ENCODE measurements at regions not wholly inside any gene's neighbourhood (a gene's known extent, or its start where the extent isn't known, plus 50 kb on each side); places are given as distances from the start of the nearest gene placed in this dataset.

DNA sequence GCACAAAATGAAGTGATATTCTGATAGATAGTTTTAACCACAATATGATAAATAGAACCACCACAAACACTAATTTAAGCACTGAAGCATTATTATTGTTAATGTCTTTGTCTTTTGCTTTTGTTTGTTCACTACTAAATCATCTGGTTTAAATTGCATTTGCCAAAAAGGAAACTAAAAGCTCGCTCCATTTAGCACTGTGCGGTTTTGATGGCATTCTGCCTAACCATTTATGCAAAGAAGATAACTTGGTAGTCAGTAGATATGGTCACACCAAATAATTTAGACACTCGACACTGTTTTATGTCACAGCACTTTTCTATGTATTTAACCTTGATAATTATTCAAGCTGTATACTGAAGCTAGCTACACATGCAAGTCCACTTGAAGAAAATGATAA lies 849.8 kb upstream of the CDH6 start:
- no peak overlapping the region for H2AK5ac ChIP-seq (ENCODE audit: low read length, severe bottlenecking)
- 95% methylated on average over 2 of the region's 3 CpGs for WGBS

DNA sequence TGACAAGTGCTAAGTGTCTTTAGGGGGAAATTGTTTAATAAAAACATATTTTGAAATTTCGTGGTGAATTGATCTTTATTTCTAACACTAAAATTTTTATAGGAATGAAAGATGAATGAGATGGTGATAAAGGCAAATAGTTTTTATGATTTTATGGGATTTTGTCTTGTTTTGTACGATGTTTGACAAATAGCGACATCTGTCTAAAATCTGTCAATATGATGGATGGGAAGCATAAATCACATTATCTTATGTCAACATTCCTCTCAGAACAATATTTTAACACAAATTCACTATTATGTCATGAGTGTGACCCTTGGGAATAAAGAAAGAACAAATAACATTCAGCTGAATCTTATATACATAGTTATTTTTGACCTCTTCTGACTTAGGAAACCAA lies 852.0 kb upstream of the CDH6 start:
- no peak for DNase-seq
- no peak overlapping the region for H3K4me3 ChIP-seq (ENCODE audit: insufficient read depth in 1 of 2, low read depth in 1 of 2, low read length in 2 of 2)
- H3K4ac ChIP-seq (ENCODE audit: low read depth in 1 of 2, low read length in 2 of 2), result no peak overlapping the region
- no peak overlapping the region for H2AFZ ChIP-seq (ENCODE audit: low read depth, low read length)
- H2BK12ac ChIP-seq (ENCODE audit: low read length in 2 of 2), result no peak overlapping the region
- H2BK5ac ChIP-seq (ENCODE audit: low read depth, low read length, poor library complexity, severe bottlenecking), result no peak overlapping the region
- H3K9ac ChIP-seq (ENCODE audit: low read length), result no peak overlapping the region
- H3K27me3 ChIP-seq (ENCODE audit: control insufficient read depth in 1 of 2, insufficient read depth in 1 of 2, low read length in 2 of 2), result no peaks in the 10 kb centered on the region
- H3K4me1 ChIP-seq (ENCODE audit: control insufficient read depth, insufficient read depth, low read depth, low read length), result no peaks in the 10 kb centered on the region
- no peak overlapping the region for H2BK15ac ChIP-seq (ENCODE audit: low read depth, poor library complexity, severe bottlenecking)
- H2AK5ac ChIP-seq (ENCODE audit: low read length, severe bottlenecking), result no peak overlapping the region
- no peaks in the 10 kb centered on the region for H3K36me3 ChIP-seq (ENCODE audit: control insufficient read depth in 1 of 2, insufficient read depth in 2 of 2, low read depth in 1 of 2, low read length in 2 of 2)
- H4K91ac ChIP-seq (ENCODE audit: low read length), result no peak overlapping the region
- no peak overlapping the region for H3K27ac ChIP-seq (ENCODE audit: low read length, poor library complexity, severe bottlenecking)
- H3K9me3 ChIP-seq (ENCODE audit: control insufficient read depth, low read length), result peaks cover 18% of the 10 kb centered on the region
- H4K8ac ChIP-seq (ENCODE audit: low read length), result no peak overlapping the region
- no peak overlapping the region for H3K18ac ChIP-seq (ENCODE audit: low read depth in 1 of 2, low read length in 2 of 2)
- no peaks in the 10 kb centered on the region for H3K79me1 ChIP-seq (replicated peaks; ENCODE audit: low read length, poor library complexity, severe bottlenecking)
- H3K23ac ChIP-seq (ENCODE audit: low read length in 2 of 2), result no peak overlapping the region
- no peak overlapping the region for H3K4me2 ChIP-seq (ENCODE audit: low read length, poor library complexity, severe bottlenecking)
- WGBS, result 92% methylated on average over 2 of the region's 3 CpGs
- H2BK120ac ChIP-seq (ENCODE audit: low read depth, low read length), result no peak overlapping the region
- no peak overlapping the region for H3K14ac ChIP-seq (ENCODE audit: low read length in 2 of 2)

More for the DNA sequence above, 849.8 kb upstream of the CDH6 start:
- H3K4me3 ChIP-seq (ENCODE audit: insufficient read depth in 1 of 2, low read depth in 1 of 2, low read length in 2 of 2), result no peak overlapping the region
- no peaks in the 10 kb centered on the region for H3K4me1 ChIP-seq (ENCODE audit: control insufficient read depth, insufficient read depth, low read depth, low read length)
- no peak overlapping the region for H2BK12ac ChIP-seq (ENCODE audit: low read length in 2 of 2)
- H3K23ac ChIP-seq (ENCODE audit: low read length in 2 of 2), result no peak overlapping the region
- H3K36me3 ChIP-seq (ENCODE audit: control insufficient read depth in 1 of 2, insufficient read depth in 2 of 2, low read depth in 1 of 2, low read length in 2 of 2), result no peaks in the 10 kb centered on the region
- no peak overlapping the region for H2BK15ac ChIP-seq (ENCODE audit: low read depth, poor library complexity, severe bottlenecking)
- H3K9ac ChIP-seq (ENCODE audit: low read length), result no peak overlapping the region
- no peaks in the 10 kb centered on the region for H3K79me1 ChIP-seq (replicated peaks; ENCODE audit: low read length, poor library complexity, severe bottlenecking)
- no peak overlapping the region for H3K14ac ChIP-seq (ENCODE audit: low read length in 2 of 2)
- H3K4ac ChIP-seq (ENCODE audit: low read depth in 1 of 2, low read length in 2 of 2), result no peak overlapping the region
- no peak overlapping the region for H2AFZ ChIP-seq (ENCODE audit: low read depth, low read length)
- H4K8ac ChIP-seq (ENCODE audit: low read length), result no peak overlapping the region
- H3K18ac ChIP-seq (ENCODE audit: low read depth in 1 of 2, low read length in 2 of 2), result no peak overlapping the region
- H4K91ac ChIP-seq (ENCODE audit: low read length), result no peak overlapping the region
- no peak overlapping the region for H3K4me2 ChIP-seq (ENCODE audit: low read length, poor library complexity, severe bottlenecking)
- no peak overlapping the region for H2BK5ac ChIP-seq (ENCODE audit: low read depth, low read length, poor library complexity, severe bottlenecking)
- H3K9me3 ChIP-seq (ENCODE audit: control insufficient read depth, low read length), result peaks cover 25% of the 10 kb centered on the region
- no peaks in the 10 kb centered on the region for H3K27me3 ChIP-seq (ENCODE audit: control insufficient read depth in 1 of 2, insufficient read depth in 1 of 2, low read length in 2 of 2)
- peak; percentile 7 for DNase-seq
- no peak overlapping the region for H3K27ac ChIP-seq (ENCODE audit: low read length, poor library complexity, severe bottlenecking)
- no peak overlapping the region for H2BK120ac ChIP-seq (ENCODE audit: low read depth, low read length)

GRCh38 chr5:30337084-30337573 lies 856.4 kb upstream of the CDH6 start:
- Histone ChIP-seq H3K27me3 (ENCODE audit: control insufficient read depth in 1 of 2, insufficient read depth in 1 of 2, low read length in 2 of 2) (no peaks in the 10 kb centered on the region), H2BK15ac (ENCODE audit: low read depth, poor library complexity, severe bottlenecking) (no peak overlapping the region), H2BK5ac (ENCODE audit: low read depth, low read length, poor library complexity, severe bottlenecking) (no peak overlapping the region), H3K9me3 (ENCODE audit: control insufficient read depth, low read length) (peaks cover 3% of the 10 kb centered on the region), H2BK120ac (ENCODE audit: low read depth, low read length) (no peak overlapping the region), H3K23ac (ENCODE audit: low read length in 2 of 2) (no peak overlapping the region), H3K4ac (ENCODE audit: low read depth in 1 of 2, low read length in 2 of 2) (no peak overlapping the region), H2AK5ac (ENCODE audit: low read length, severe bottlenecking) (no peak overlapping the region), H2BK12ac (ENCODE audit: low read length in 2 of 2) (no peak overlapping the region), H4K91ac (ENCODE audit: low read length) (no peak overlapping the region), H4K8ac (ENCODE audit: low read length) (no peak overlapping the region), H3K9ac (ENCODE audit: low read length) (no peak overlapping the region), H3K4me2 (ENCODE audit: low read length, poor library complexity, severe bottlenecking) (no peak overlapping the region), H3K18ac (ENCODE audit: low read depth in 1 of 2, low read length in 2 of 2) (no peak overlapping the region), H3K4me1 (ENCODE audit: control insufficient read depth, insufficient read depth, low read depth, low read length) (no peaks in the 10 kb centered on the region), H3K36me3 (ENCODE audit: control insufficient read depth in 1 of 2, insufficient read depth in 2 of 2, low read depth in 1 of 2, low read length in 2 of 2) (no peaks in the 10 kb centered on the region), H3K27ac (ENCODE audit: low read length, poor library complexity, severe bottlenecking) (no peak overlapping the region), H3K4me3 (ENCODE audit: insufficient read depth in 1 of 2, low read depth in 1 of 2, low read length in 2 of 2) (no peak overlapping the region), H3K79me1 (replicated peaks; ENCODE audit: low read length, poor library complexity, severe bottlenecking) (no peaks in the 10 kb centered on the region), H2AFZ (ENCODE audit: low read depth, low read length) (no peak overlapping the region), H3K14ac (ENCODE audit: low read length in 2 of 2) (no peak overlapping the region)
- no peak for DNase-seq
- 79% methylated on average over 3 of the region's 5 CpGs for WGBS

- H2BK15ac ChIP-seq (ENCODE audit: low read depth, poor library complexity, severe bottlenecking), result no peak overlapping the region
- H2AFZ ChIP-seq (ENCODE audit: low read depth, low read length), result no peak overlapping the region
- H3K36me3 ChIP-seq (ENCODE audit: control insufficient read depth in 1 of 2, insufficient read depth in 2 of 2, low read depth in 1 of 2, low read length in 2 of 2), result no peaks in the 10 kb centered on the region
- no peaks in the 10 kb centered on the region for H3K79me1 ChIP-seq (replicated peaks; ENCODE audit: low read length, poor library complexity, severe bottlenecking)
- no peak for DNase-seq
- 89% methylated on average over 1 of the region's 2 CpGs for WGBS
- H3K4me2 ChIP-seq (ENCODE audit: low read length, poor library complexity, severe bottlenecking), result no peak overlapping the region
- no peak overlapping the region for H2AK5ac ChIP-seq (ENCODE audit: low read length, severe bottlenecking)
- no peak overlapping the region for H3K9ac ChIP-seq (ENCODE audit: low read length)
- H3K4ac ChIP-seq (ENCODE audit: low read depth in 1 of 2, low read length in 2 of 2), result no peak overlapping the region
- peaks cover 16% of the 10 kb centered on the region for H3K9me3 ChIP-seq (ENCODE audit: control insufficient read depth, low read length)
- H3K14ac ChIP-seq (ENCODE audit: low read length in 2 of 2), result no peak overlapping the region
- no peak overlapping the region for H2BK5ac ChIP-seq (ENCODE audit: low read depth, low read length, poor library complexity, severe bottlenecking)
- no peak overlapping the region for H4K8ac ChIP-seq (ENCODE audit: low read length)
- H3K4me3 ChIP-seq (ENCODE audit: insufficient read depth in 1 of 2, low read depth in 1 of 2, low read length in 2 of 2), result no peak overlapping the region
- H2BK12ac ChIP-seq (ENCODE audit: low read length in 2 of 2), result no peak overlapping the region
- H3K27me3 ChIP-seq (ENCODE audit: control insufficient read depth in 1 of 2, insufficient read depth in 1 of 2, low read length in 2 of 2), result no peaks in the 10 kb centered on the region
- no peak overlapping the region for H3K27ac ChIP-seq (ENCODE audit: low read length, poor library complexity, severe bottlenecking)
- no peaks in the 10 kb centered on the region for H3K4me1 ChIP-seq (ENCODE audit: control insufficient read depth, insufficient read depth, low read depth, low read length)
- no peak overlapping the region for H2BK120ac ChIP-seq (ENCODE audit: low read depth, low read length)
- no peak overlapping the region for H3K23ac ChIP-seq (ENCODE audit: low read length in 2 of 2)
- H4K91ac ChIP-seq (ENCODE audit: low read length), result no peak overlapping the region
- H3K18ac ChIP-seq (ENCODE audit: low read depth in 1 of 2, low read length in 2 of 2), result no peak overlapping the region
These were observed 862.0 kb upstream of the CDH6 start for GRCh38 chr5:30331534-30331933.
